OCI-LY7 (cell line): ENCODE measurements at regions not wholly inside any gene's neighbourhood (a gene's known extent, or its start where the extent isn't known, plus 50 kb on each side); places are given as distances from the start of the nearest gene placed in this dataset.

Source experiments
- CTCF ChIP-seq: fragments of 200-600 bp; sonication (generic); conservative IDR thresholded peaks from 2 replicates; pipeline ENCODE4 v1.5.1; 2014; ENCODE audit warnings: mild to moderate bottlenecking, antibody characterized with exemption, low read length, moderate library complexity, mixed read lengths
- EZH2phosphoT487 ChIP-seq: fragments of 200-600 bp; sonication (generic); IDR thresholded peaks from 2 replicates; pipeline ENCODE4 v1.6.1; 2018; ENCODE audit warnings: low read depth, borderline replicate concordance, mild to moderate bottlenecking, mixed run types, antibody characterized with exemption, low read length, moderate library complexity, mixed read lengths

DNA sequence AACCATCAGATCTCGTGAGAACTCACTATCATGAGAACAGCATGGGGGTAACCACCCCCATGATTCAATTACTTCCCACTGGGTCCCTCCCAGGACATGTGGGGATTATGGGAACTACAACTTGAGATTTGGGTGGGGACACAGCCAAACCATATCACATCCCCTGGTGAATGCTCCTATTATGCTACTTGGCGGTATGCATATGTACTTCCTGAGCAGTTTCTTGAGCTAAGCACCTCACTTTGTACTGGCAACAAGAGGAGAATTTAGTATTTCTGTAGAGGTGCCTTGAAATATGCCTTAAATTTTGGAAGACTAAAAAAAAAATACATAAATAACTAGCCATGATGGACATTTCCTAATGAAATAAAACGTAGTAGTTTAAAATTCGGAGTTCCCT lies 327.2 kb upstream of the CITED2 start:
- TF ChIP-seq CTCF: no peak
- TF ChIP-seq EZH2phosphoT487: no peak
